ENCODE measurements at regions not wholly inside any gene's neighbourhood (a gene's known extent, or its start where the extent isn't known, plus 50 kb on each side); places are given as distances from the start of the nearest gene placed in this dataset.
"Not testable (repeated sequence)": the region's sequence is repeated elsewhere in the genome, so short reads cannot be mapped to it uniquely, and the experiment has no call there.

GRCh38 chr1:101428562-101428961 is 191.7 kb downstream of the S1PR1 start:
- FAIRE-seq = no peak

- FAIRE-seq = no peak
Observed at GRCh38 chr1:101431956-101432510, 195.2 kb downstream of the S1PR1 start.

GRCh38 chr1:101435831-101436511 is 199.2 kb downstream of the S1PR1 start:
- FAIRE-seq = no peak

GRCh38 chr1:101437800-101438199 is 201.0 kb downstream of the S1PR1 start:
- no peak for FAIRE-seq

- FAIRE-seq = no peak
Observed at GRCh38 chr1:101438359-101438758, 201.5 kb downstream of the S1PR1 start.

GRCh38 chr1:101440485-101440884 is 203.7 kb downstream of the S1PR1 start:
- no peak for FAIRE-seq

GRCh38 chr1:101444381-101444780 is 207.6 kb downstream of the S1PR1 start:
- no peak for FAIRE-seq

GRCh38 chr1:101444873-101445618 is 208.2 kb downstream of the S1PR1 start:
- no peak for FAIRE-seq

- FAIRE-seq = no peak
Observed at GRCh38 chr1:101448018-101448417, 211.2 kb downstream of the S1PR1 start.

- FAIRE-seq = not testable (repeated sequence)
Observed at GRCh38 chr1:101450691-101451090, 213.9 kb downstream of the S1PR1 start.

GRCh38 chr1:101451888-101452287 is 215.1 kb downstream of the S1PR1 start:
- no peak for FAIRE-seq

GRCh38 chr1:101452825-101453224 is 216.0 kb downstream of the S1PR1 start:
- no peak for FAIRE-seq

GRCh38 chr1:101453844-101454243 is 217.0 kb downstream of the S1PR1 start:
- FAIRE-seq = no peak

GRCh38 chr1:101455166-101455565 is 218.3 kb downstream of the S1PR1 start:
- FAIRE-seq = no peak

- FAIRE-seq = no peak
Observed at GRCh38 chr1:101460739-101461138, 223.9 kb downstream of the S1PR1 start.

- no peak for FAIRE-seq
Observed at GRCh38 chr1:101463195-101463594, 226.4 kb downstream of the S1PR1 start.

- no peak for FAIRE-seq
Observed at GRCh38 chr1:101465941-101466340, 229.1 kb downstream of the S1PR1 start.

GRCh38 chr1:101474039-101474665 is 237.3 kb downstream of the S1PR1 start:
- peak; percentile 84 for FAIRE-seq

GRCh38 chr1:101476541-101476940 is 239.7 kb downstream of the S1PR1 start:
- no peak for FAIRE-seq

- FAIRE-seq = no peak
Observed at GRCh38 chr1:101479945-101480344, 243.1 kb downstream of the S1PR1 start.

GRCh38 chr1:101482306-101482705 is 245.5 kb downstream of the S1PR1 start:
- no peak for FAIRE-seq

- no peak for FAIRE-seq
Observed at GRCh38 chr1:101483982-101484688, 247.3 kb downstream of the S1PR1 start.

All from G401.6 (cell line).